ENCODE measurements at regions not wholly inside any gene's neighbourhood (a gene's known extent, or its start where the extent isn't known, plus 50 kb on each side); places are given as distances from the start of the nearest gene placed in this dataset.

- H3K4me1 ChIP-seq = no peaks in the 10 kb centered on the region
- TF ChIP-seq CTCF (IDR thresholded peaks at IDR 0.05) = no peak
- DNase-seq = no peak
- H3K36me3 ChIP-seq = no peaks in the 10 kb centered on the region
- no peaks in the 10 kb centered on the region for H3K9me3 ChIP-seq
- no peak overlapping the region for H3K27ac ChIP-seq
- intact Hi-C loops (cut with DNase I) = no loop called here
- no peak for ATAC-seq
- H3K27me3 ChIP-seq = no peaks in the 10 kb centered on the region
- no peak overlapping the region for H3K4me3 ChIP-seq
Observed at GRCh38 chr4:138426786-138427185, 184.6 kb upstream of the SLC7A11 start.

- Histone ChIP-seq H3K36me3 (no peaks in the 10 kb centered on the region), H3K27ac (no peak overlapping the region), H3K9me3 (no peaks in the 10 kb centered on the region), H3K4me3 (no peak overlapping the region), H3K4me1 (no peaks in the 10 kb centered on the region), H3K27me3 (no peaks in the 10 kb centered on the region)
- no peak for TF ChIP-seq CTCF (IDR thresholded peaks at IDR 0.05)
- intact Hi-C loops (cut with DNase I) = no loop called here
- DNase-seq (no peak), ATAC-seq (no peak)
Observed at GRCh38 chr4:138420471-138420870, 178.3 kb upstream of the SLC7A11 start.

GRCh38 chr4:138414202-138414601 is 172.1 kb upstream of the SLC7A11 start:
- H3K4me1 ChIP-seq = no peaks in the 10 kb centered on the region
- no peaks in the 10 kb centered on the region for H3K27me3 ChIP-seq
- no peak for TF ChIP-seq CTCF (IDR thresholded peaks at IDR 0.05)
- H3K27ac ChIP-seq = no peak overlapping the region
- no peaks in the 10 kb centered on the region for H3K36me3 ChIP-seq
- intact Hi-C loops (cut with DNase I) = no loop called here
- H3K9me3 ChIP-seq = no peaks in the 10 kb centered on the region
- DNase-seq (no peak), ATAC-seq (no peak)
- H3K4me3 ChIP-seq = no peak overlapping the region

GRCh38 chr4:138413273-138413672 is 171.1 kb upstream of the SLC7A11 start:
- no peak for TF ChIP-seq CTCF (IDR thresholded peaks at IDR 0.05)
- no peaks in the 10 kb centered on the region for H3K27me3 ChIP-seq
- no peaks in the 10 kb centered on the region for H3K36me3 ChIP-seq
- ATAC-seq (no peak), DNase-seq (no peak)
- H3K9me3 ChIP-seq = no peaks in the 10 kb centered on the region
- no peak overlapping the region for H3K27ac ChIP-seq
- H3K4me3 ChIP-seq = no peak overlapping the region
- H3K4me1 ChIP-seq = no peaks in the 10 kb centered on the region
- intact Hi-C loops (cut with DNase I) = no loop called here

GRCh38 chr4:138412847-138413246 is 170.7 kb upstream of the SLC7A11 start:
- ATAC-seq = no peak
- H3K36me3 ChIP-seq = no peaks in the 10 kb centered on the region

More at GRCh38 chr4:138412847-138413246, 170.7 kb upstream of the SLC7A11 start:
- no peak overlapping the region for H3K27ac ChIP-seq
- DNase-seq = no peak
- no peaks in the 10 kb centered on the region for H3K27me3 ChIP-seq
- H3K9me3 ChIP-seq = no peaks in the 10 kb centered on the region
- H3K4me1 ChIP-seq = no peaks in the 10 kb centered on the region
- TF ChIP-seq CTCF (IDR thresholded peaks at IDR 0.05) = no peak
- H3K4me3 ChIP-seq = no peak overlapping the region
- intact Hi-C loops (cut with DNase I) = no loop called here

All from left lung (tissue), 4 donors.